OCI-LY3 (cell line): ENCODE measurements at regions not wholly inside any gene's neighbourhood (a gene's known extent, or its start where the extent isn't known, plus 50 kb on each side); places are given as distances from the start of the nearest gene placed in this dataset.

ENCODE experiments used
- CTCF ChIP-seq: fragments of 200-600, 300-600 bp; sonication (generic); IDR thresholded peaks from 2 replicates; pipeline ENCODE4 v1.5.1; 2014; ENCODE audit warnings: antibody characterized with exemption, low read length, low read depth
- EZH2phosphoT487 ChIP-seq: fragments of 200-600 bp; shearing (Covaris generic); IDR thresholded peaks from 2 replicates; pipeline ENCODE4 v1.6.1; 2018; ENCODE audit warnings: antibody characterized with exemption, mixed run types, low read depth

- TF ChIP-seq CTCF (no peak), EZH2phosphoT487 (no peak)
Observed at GRCh38 chr2:76280686-76281085, 570.0 kb upstream of the GCFC2 start.
